Neuronal stem cell (in vitro differentiated cells): ENCODE measurements at regions not wholly inside any gene's neighbourhood (a gene's known extent, or its start where the extent isn't known, plus 50 kb on each side); places are given as distances from the start of the nearest gene placed in this dataset.
A peak's percentile ranks its signal among the peaks of the same experiment; 100 is the strongest.

Source experiments
- DNase-seq: peaks from one replicate; pipeline ENCODE4 v3.0.0-alpha.2; 2013; ENCODE audit warnings: low spot score
- H2AFZ ChIP-seq: one replicate; pipeline ENCODE4 v1.6.1; 2013; ENCODE audit warnings: mild to moderate bottlenecking, low read length, inconsistent platforms
- H2AK5ac ChIP-seq: 2 replicates; pipeline ENCODE4 v1.6.1; 2013; ENCODE audit warnings: low read depth, mild to moderate bottlenecking, inconsistent platforms, low read length, moderate library complexity, mixed read lengths
- H2BK120ac ChIP-seq: 2 replicates; pipeline ENCODE4 v1.6.1; 2013; ENCODE audit warnings: low read depth, mild to moderate bottlenecking, inconsistent platforms, low read length, moderate library complexity, mixed read lengths
- H2BK12ac ChIP-seq: one replicate; pipeline ENCODE4 v1.6.1; 2013; ENCODE audit warnings: low read length, inconsistent platforms
- H2BK15ac ChIP-seq: 2 replicates; pipeline ENCODE4 v1.6.1; 2013; ENCODE audit warnings: mild to moderate bottlenecking, low read length, inconsistent platforms, mixed read lengths
- H2BK5ac ChIP-seq: one replicate; pipeline ENCODE4 v1.6.1; 2013; ENCODE audit warnings: inconsistent platforms, mild to moderate bottlenecking, low read length, moderate library complexity
- H3K14ac ChIP-seq: one replicate; pipeline ENCODE4 v1.6.1; 2013; ENCODE audit warnings: low read length, inconsistent platforms
- H3K18ac ChIP-seq: 2 replicates; pipeline ENCODE4 v1.6.1; 2013; ENCODE audit warnings: low read length, inconsistent platforms
- H3K23ac ChIP-seq: 2 replicates; pipeline ENCODE4 v1.6.1; 2013; ENCODE audit warnings: low read depth, mild to moderate bottlenecking, mixed read lengths, low read length, inconsistent platforms; ENCODE audit not compliant: poor library complexity
- H3K27ac ChIP-seq: replicated peaks from 3 replicates; pipeline ENCODE4 v1.5.1; 2013; ENCODE audit warnings: low read length, inconsistent platforms
- H3K27me3 ChIP-seq, 3 experiments: 2 replicates each; pipeline ENCODE4 v1.6.1; 2013; ENCODE audit warnings: low read length in 3 of 3, mild to moderate bottlenecking in 2 of 3, inconsistent platforms in 1 of 3, low read depth in 1 of 3, mixed read lengths in 1 of 3, moderate library complexity in 1 of 3; ENCODE audit not compliant: control insufficient read depth in 3 of 3, insufficient read depth in 3 of 3
- H3K36me3 ChIP-seq, 2 donors: replicated peaks in 1 of 2; 2 replicates each; pipeline ENCODE4 v1.6.1; 2013; ENCODE audit warnings: low read length in 2 of 2; ENCODE audit not compliant: control insufficient read depth in 2 of 2, insufficient read depth in 2 of 2
- H3K4ac ChIP-seq: 2 replicates; pipeline ENCODE4 v1.6.1; 2013; ENCODE audit warnings: inconsistent platforms, mild to moderate bottlenecking, low read length, moderate library complexity
- H3K4me1 ChIP-seq, 2 donors: 1 replicate in 1 of 2; 2 replicates in 1 of 2; pipeline ENCODE4 v1.6.1; 2013; ENCODE audit warnings: low read length in 2 of 2, low read depth in 1 of 2; ENCODE audit not compliant: control insufficient read depth in 2 of 2, insufficient read depth in 1 of 2
- H3K4me2 ChIP-seq: one replicate; pipeline ENCODE4 v1.6.1; 2013; ENCODE audit warnings: mild to moderate bottlenecking, low read length, inconsistent platforms; ENCODE audit not compliant: insufficient read depth, poor library complexity, severe bottlenecking
- H3K4me3 ChIP-seq, 2 donors: 2 replicates each; pipeline ENCODE4 v1.5.1; 2013; ENCODE audit warnings: low read length in 2 of 2, mild to moderate bottlenecking in 2 of 2, inconsistent platforms in 1 of 2, moderate library complexity in 1 of 2
- H3K79me1 ChIP-seq: one replicate; pipeline ENCODE4 v1.6.1; 2013; ENCODE audit warnings: low read depth, mild to moderate bottlenecking, inconsistent platforms, low read length, moderate library complexity
- H3K9ac ChIP-seq: one replicate; pipeline ENCODE4 v1.6.1; 2013; ENCODE audit warnings: mild to moderate bottlenecking, low read depth, low read length, inconsistent platforms; ENCODE audit not compliant: poor library complexity
- H3K9me3 ChIP-seq, 2 donors: replicated peaks in 1 of 2; 2 replicates each; pipeline versions ENCODE3 to v1.6.1; 2013; ENCODE audit warnings: low read length in 2 of 2, mild to moderate bottlenecking in 2 of 2, inconsistent platforms in 1 of 2, low read depth in 1 of 2, mixed read lengths in 1 of 2, moderate library complexity in 1 of 2; ENCODE audit not compliant: control insufficient read depth in 2 of 2, insufficient read depth in 1 of 2
- H4K8ac ChIP-seq: one replicate; pipeline ENCODE4 v1.6.1; 2013; ENCODE audit warnings: low read depth, mild to moderate bottlenecking, inconsistent platforms, low read length, moderate library complexity
- H4K91ac ChIP-seq: one replicate; pipeline ENCODE4 v1.6.1; 2013; ENCODE audit warnings: low read length, low read depth, mild to moderate bottlenecking, inconsistent platforms; ENCODE audit not compliant: poor library complexity
- WGBS, 2 donors: extraction: QIAGEN DNeasy Blood & Tissue Kit; methylation state at CpG; one replicate each; pipeline ENCODE4 v1.1.7; 2013; ENCODE audit warnings: missing lambda C conversion rate in 2 of 2, mixed read lengths in 1 of 2; ENCODE audit not compliant: insufficient read length in 2 of 2, insufficient replicate concordance in 1 of 2; ENCODE audit errors: extremely low coverage in 2 of 2; 5-methylcytosine and 5-hydroxymethylcytosine counted together

DNA sequence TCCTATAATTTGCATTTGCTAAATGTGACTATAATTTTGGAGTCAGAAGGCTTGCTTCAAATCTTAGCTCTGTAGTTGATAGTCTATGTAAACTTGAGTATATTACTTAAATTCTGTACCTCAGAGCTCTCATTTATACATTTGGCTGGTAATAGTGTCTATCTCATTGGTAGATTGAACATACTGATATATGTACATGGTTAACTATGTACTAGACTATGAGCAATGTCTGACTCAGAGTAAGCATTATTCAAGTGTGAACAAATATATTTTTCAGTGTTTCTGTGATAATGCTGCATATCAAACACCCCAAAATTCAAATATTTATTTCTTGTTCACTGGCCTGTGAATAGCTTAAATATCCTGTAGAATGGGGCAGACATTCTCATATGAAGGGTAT lies 1568.9 kb upstream of the PABPC4L start:
- Histone ChIP-seq H2BK120ac (no peak overlapping the region), H3K14ac (no peak overlapping the region), H2AK5ac (no peak overlapping the region), H3K23ac (no peak overlapping the region), H3K27me3 (no peaks in the 10 kb centered on the region), H3K4me3 (no peak overlapping the region), H2BK5ac (no peak overlapping the region), H4K8ac (no peak overlapping the region), H3K27ac (no peak overlapping the region), H2AFZ (no peak overlapping the region), H2BK12ac (no peak overlapping the region), H3K4me2 (no peak overlapping the region), H3K9ac (no peak overlapping the region), H3K36me3 (no peaks in the 10 kb centered on the region), H3K9me3 (no peaks in the 10 kb centered on the region), H3K4ac (no peak overlapping the region), H3K18ac (no peak overlapping the region), H3K79me1 (no peaks in the 10 kb centered on the region), H4K91ac (no peak overlapping the region), H2BK15ac (no peak overlapping the region), H3K4me1 (no peaks in the 10 kb centered on the region)
- no peak for DNase-seq

DNA sequence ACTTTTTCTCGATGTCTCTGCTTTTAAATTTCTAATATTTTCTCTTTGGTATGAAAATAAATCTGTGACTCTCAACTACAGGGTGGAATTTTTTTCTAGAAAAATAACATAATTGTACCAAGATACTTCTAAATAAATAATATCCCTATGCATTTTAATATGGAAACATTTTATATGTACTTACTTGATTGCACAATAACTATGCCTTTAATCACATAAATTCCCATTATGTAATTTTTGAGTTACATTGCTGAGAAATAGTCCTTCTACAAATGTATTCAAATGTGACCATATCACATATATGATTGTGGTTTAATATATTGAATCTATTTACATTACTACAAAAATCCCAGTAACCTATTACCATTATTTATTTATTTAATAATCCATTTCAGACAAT lies 1543.3 kb upstream of the PABPC4L start:
- no peaks in the 10 kb centered on the region for H3K79me1 ChIP-seq
- H3K4me3 ChIP-seq, result no peak overlapping the region
- H3K14ac ChIP-seq, result no peak overlapping the region
- no peak overlapping the region for H4K8ac ChIP-seq
- H3K9ac ChIP-seq, result no peak overlapping the region
- H3K27me3 ChIP-seq, result no peaks in the 10 kb centered on the region
- H2BK15ac ChIP-seq, result no peak overlapping the region
- H3K27ac ChIP-seq, result no peak overlapping the region
- no peak overlapping the region for H4K91ac ChIP-seq
- H2BK12ac ChIP-seq, result no peak overlapping the region
- DNase-seq, result no peak
- H3K23ac ChIP-seq, result no peak overlapping the region
- H3K9me3 ChIP-seq, result no peaks in the 10 kb centered on the region
- H3K18ac ChIP-seq, result no peak overlapping the region
- H3K4me2 ChIP-seq, result no peak overlapping the region
- H2AFZ ChIP-seq, result no peak overlapping the region
- no CpG with 5 or more reads among the region's 1 CpG for WGBS, 2 donors
- peaks cover 4 to 6% of the 10 kb centered on the region in 2 donors for H3K4me1 ChIP-seq
- no peak overlapping the region for H2BK5ac ChIP-seq
- H2BK120ac ChIP-seq, result no peak overlapping the region
- H3K4ac ChIP-seq, result no peak overlapping the region
- no peak overlapping the region for H2AK5ac ChIP-seq
- H3K36me3 ChIP-seq, result no peaks in the 10 kb centered on the region

DNA sequence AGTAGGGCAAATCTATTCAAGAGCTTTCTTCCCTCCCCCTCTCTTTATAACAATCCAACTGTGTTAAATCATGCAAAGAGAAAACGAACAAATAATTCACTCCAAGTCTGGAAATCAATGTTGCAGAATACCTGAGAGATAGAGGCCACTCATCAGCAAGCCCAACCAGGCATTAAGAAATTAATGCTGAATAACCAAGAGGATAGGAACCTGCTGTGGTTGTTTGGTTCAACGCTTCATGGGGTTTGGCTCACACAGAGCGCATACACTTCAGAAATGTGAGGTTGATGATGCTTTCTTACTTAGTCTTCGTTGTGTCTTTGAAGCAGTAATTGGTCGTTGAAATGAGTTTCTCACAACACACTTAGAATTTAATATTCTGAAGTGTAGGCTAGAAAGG lies 1540.0 kb upstream of the PABPC4L start:
- Histone ChIP-seq H3K9me3 (no peaks in the 10 kb centered on the region), H3K4ac (no peak overlapping the region), H3K14ac (no peak overlapping the region), H3K23ac (no peak overlapping the region), H2BK12ac (no peak overlapping the region), H3K18ac (no peak overlapping the region), H3K4me2 (no peak overlapping the region), H3K4me1 (peaks cover 4 to 6% of the 10 kb centered on the region in 2 donors), H3K36me3 (no peaks in the 10 kb centered on the region), H3K9ac (no peak overlapping the region), H3K27ac (no peak overlapping the region), H2BK120ac (no peak overlapping the region), H2AFZ (peak overlapping the region; percentile 75), H2BK5ac (no peak overlapping the region), H2BK15ac (no peak overlapping the region), H3K27me3 (no peaks in the 10 kb centered on the region), H2AK5ac (no peak overlapping the region), H4K91ac (no peak overlapping the region), H3K79me1 (no peaks in the 10 kb centered on the region), H4K8ac (no peak overlapping the region), H3K4me3 (no peak overlapping the region)
- no CpG with 5 or more reads among the region's 5 CpGs for WGBS, 2 donors
- DNase-seq, result no peak

DNA sequence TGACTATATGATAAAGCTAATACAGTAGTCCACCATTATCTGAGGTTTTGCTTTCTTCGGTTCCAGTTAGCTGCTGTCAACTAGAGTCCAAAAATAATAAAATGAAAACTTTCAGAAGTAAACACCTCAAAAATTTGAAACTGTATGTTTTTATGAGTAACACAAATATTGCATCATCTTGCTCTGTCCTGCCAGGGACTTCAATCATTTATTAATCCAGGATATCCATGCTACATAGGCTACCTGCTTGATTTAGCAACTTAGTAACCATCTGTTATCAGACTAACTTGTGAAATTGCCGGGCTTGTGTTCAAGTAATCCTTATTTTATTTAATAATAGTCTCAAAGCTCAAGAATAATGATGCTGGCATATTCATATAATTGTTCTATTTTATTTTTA lies 1537.8 kb upstream of the PABPC4L start:
- no peaks in the 10 kb centered on the region for H3K9me3 ChIP-seq
- H3K4ac ChIP-seq, result no peak overlapping the region
- no peak overlapping the region for H2BK120ac ChIP-seq
- no peak overlapping the region for H4K8ac ChIP-seq
- no peak overlapping the region for H3K23ac ChIP-seq
- H2BK5ac ChIP-seq, result no peak overlapping the region
- H3K9ac ChIP-seq, result no peak overlapping the region
- H3K4me3 ChIP-seq, result no peak overlapping the region
- no peak overlapping the region for H3K4me2 ChIP-seq
- no peak overlapping the region for H2BK12ac ChIP-seq
- no peak overlapping the region for H3K27ac ChIP-seq
- H3K14ac ChIP-seq, result no peak overlapping the region
- WGBS, 2 donors, result no CpG with 5 or more reads among the region's 2 CpGs
- H4K91ac ChIP-seq, result no peak overlapping the region
- H2AFZ ChIP-seq, result no peak overlapping the region
- no peak overlapping the region for H2AK5ac ChIP-seq
- no peak for DNase-seq
- no peaks in the 10 kb centered on the region for H3K27me3 ChIP-seq
- H3K36me3 ChIP-seq, result no peaks in the 10 kb centered on the region
- H2BK15ac ChIP-seq, result no peak overlapping the region
- H3K79me1 ChIP-seq, result no peaks in the 10 kb centered on the region
- no peak overlapping the region for H3K18ac ChIP-seq
- H3K4me1 ChIP-seq, result peaks cover 1 to 6% of the 10 kb centered on the region in 2 donors
